HEK293 (cell line): ENCODE measurements at regions not wholly inside any gene's neighbourhood (a gene's known extent, or its start where the extent isn't known, plus 50 kb on each side); places are given as distances from the start of the nearest gene placed in this dataset.

Experiments used
- CTCF ChIA-PET: fragments of 350-600 bp; formaldehyde crosslinking; extraction: SDS; loops from one replicate; lab custom pipeline; 2021; ENCODE audit warnings: antibody characterized with exemption; lab: Yijun Ruan, JAX
- POLR2A ChIA-PET: fragments of 300-600 bp; formaldehyde crosslinking; extraction: SDS; loops from one replicate; lab custom pipeline; 2020; ENCODE audit warnings: antibody characterized with exemption, inconsistent platforms; lab: Yijun Ruan, JAX
- H3K27ac ChIP-seq: fragments of 200-500 bp; sonication (Bioruptor generic); 2 replicates; pipeline ENCODE4 v1.5.1; 2014; ENCODE audit warnings: low read depth, low read length, control low read depth, inconsistent platforms; ENCODE audit errors: extremely low read depth
- H3K36me3 ChIP-seq, 2 experiments: fragments of 200-500 bp in 1 of 2; sonication (Bioruptor generic) in 1 of 2; 1 replicate in 1 of 2; 2 replicates in 1 of 2; pipeline ENCODE4 v1.5.1; 2014 to 2017; ENCODE audit warnings: inconsistent platforms in 2 of 2, low read length in 2 of 2; ENCODE audit not compliant: control insufficient read depth in 2 of 2, insufficient read depth in 1 of 2
- H3K4me1 ChIP-seq: fragments of 200-500 bp; sonication (Bioruptor generic); 2 replicates; pipeline ENCODE4 v1.5.1; 2014; ENCODE audit warnings: mild to moderate bottlenecking, low read length, inconsistent platforms; ENCODE audit not compliant: control insufficient read depth, insufficient read depth
- H3K4me3 ChIP-seq: 2 replicates; pipeline ENCODE4 v1.5.1; 2011; ENCODE audit warnings: low read depth, mild to moderate bottlenecking, control low read depth, low read length, moderate library complexity
- H3K9me3 ChIP-seq: fragments of 200-500 bp; sonication (Bioruptor generic); 2 replicates; pipeline ENCODE4 v1.5.1; 2014; ENCODE audit warnings: low read depth, low read length, inconsistent platforms; ENCODE audit not compliant: control insufficient read depth, insufficient read depth
- FEZF1 ChIP-seq: fragments of 450-650 bp; formaldehyde crosslinking; IDR thresholded peaks from 2 replicates; pipeline ENCODE4 v1.5.1; 2016; ENCODE audit warnings: missing biosample characterization, missing genetic modification characterization
- SP2 ChIP-seq: fragments of 450-650 bp; formaldehyde crosslinking; IDR thresholded peaks from 2 replicates; pipeline ENCODE4 v1.5.1; 2016; ENCODE audit warnings: missing biosample characterization, missing genetic modification characterization
- ZFP37 ChIP-seq: fragments of 450-650 bp; formaldehyde crosslinking; IDR thresholded peaks from 2 replicates; pipeline ENCODE4 v1.5.1; 2016; ENCODE audit warnings: missing biosample characterization, missing genetic modification characterization
- ZNF2 ChIP-seq: fragments of 450-650 bp; formaldehyde crosslinking; IDR thresholded peaks from 2 replicates; pipeline ENCODE4 v1.5.1; 2016; ENCODE audit warnings: missing biosample characterization, missing genetic modification characterization
- ZNF302 ChIP-seq: fragments of 450-650 bp; formaldehyde crosslinking; IDR thresholded peaks from 2 replicates; pipeline ENCODE4 v1.5.1; 2016; ENCODE audit warnings: missing biosample characterization, missing genetic modification characterization, low read depth
- ZNF416 ChIP-seq: fragments of 450-650 bp; formaldehyde crosslinking; IDR thresholded peaks from 2 replicates; pipeline ENCODE4 v1.5.1; 2016; ENCODE audit warnings: missing biosample characterization, missing genetic modification characterization
- ZNF48 ChIP-seq: fragments of 450-650 bp; formaldehyde crosslinking; IDR thresholded peaks from 2 replicates; pipeline ENCODE4 v1.5.1; 2016; ENCODE audit warnings: missing biosample characterization, missing genetic modification characterization
- ZNF549 ChIP-seq: fragments of 450-650 bp; IDR thresholded peaks from 2 replicates; pipeline ENCODE4 v1.5.1; 2018; ENCODE audit warnings: missing biosample characterization, missing genetic modification characterization, mild to moderate bottlenecking, inconsistent platforms, moderate library complexity
- ZNF555 ChIP-seq: fragments of 450-650 bp; formaldehyde crosslinking; conservative IDR thresholded peaks from 2 replicates; pipeline ENCODE4 v1.5.1; 2017; ENCODE audit warnings: missing biosample characterization, mild to moderate bottlenecking, missing genetic modification characterization, inconsistent platforms
- ZNF768 ChIP-seq: fragments of 450-650 bp; formaldehyde crosslinking; IDR thresholded peaks from 2 replicates; pipeline ENCODE4 v1.5.1; 2018; ENCODE audit warnings: missing biosample characterization, mild to moderate bottlenecking, missing genetic modification characterization
- ZNF776 ChIP-seq: fragments of 450-650 bp; formaldehyde crosslinking; IDR thresholded peaks from 2 replicates; pipeline ENCODE4 v1.5.0; 2017; ENCODE audit warnings: missing biosample characterization, missing genetic modification characterization, borderline replicate concordance
- ZNF837 ChIP-seq: fragments of 450-650 bp; formaldehyde crosslinking; IDR thresholded peaks from 2 replicates; pipeline ENCODE4 v1.5.1; 2016; ENCODE audit warnings: missing biosample characterization, missing genetic modification characterization
- TF ChIP-seq, protein P1 (sequence below): fragments of 450-650 bp; formaldehyde crosslinking; IDR thresholded peaks from 2 replicates; pipeline ENCODE4 v1.5.1; 2017; ENCODE audit warnings: missing biosample characterization, missing genetic modification characterization
- TF ChIP-seq, protein P2 (sequence below): fragments of 450-650 bp; formaldehyde crosslinking; IDR thresholded peaks from 2 replicates; pipeline ENCODE4 v1.5.1; 2016; ENCODE audit warnings: missing biosample characterization, missing genetic modification characterization
- TF ChIP-seq, protein P3 (sequence below): fragments of 450-650 bp; IDR thresholded peaks from 2 replicates; pipeline ENCODE4 v1.5.1; 2018; ENCODE audit warnings: missing biosample characterization, mild to moderate bottlenecking, missing genetic modification characterization
- TF ChIP-seq, protein P4 (sequence below): fragments of 450-650 bp; formaldehyde crosslinking; IDR thresholded peaks from 2 replicates; pipeline ENCODE4 v1.5.1; 2016; ENCODE audit warnings: missing biosample characterization, missing genetic modification characterization
- TF ChIP-seq, protein P5 (sequence below): fragments of 450-650 bp; formaldehyde crosslinking; IDR thresholded peaks from 2 replicates; pipeline ENCODE4 v1.5.1; 2016; ENCODE audit warnings: missing biosample characterization, missing genetic modification characterization
- TF ChIP-seq, protein P6 (sequence below): fragments of 450-650 bp; formaldehyde crosslinking; IDR thresholded peaks from 2 replicates; pipeline ENCODE4 v1.5.1; 2016; ENCODE audit warnings: missing biosample characterization, missing genetic modification characterization
- TF ChIP-seq, protein P7 (sequence below): fragments of 450-650 bp; formaldehyde crosslinking; IDR thresholded peaks from 2 replicates; pipeline ENCODE4 v1.5.1; 2016; ENCODE audit warnings: missing biosample characterization, missing genetic modification characterization

DNA sequence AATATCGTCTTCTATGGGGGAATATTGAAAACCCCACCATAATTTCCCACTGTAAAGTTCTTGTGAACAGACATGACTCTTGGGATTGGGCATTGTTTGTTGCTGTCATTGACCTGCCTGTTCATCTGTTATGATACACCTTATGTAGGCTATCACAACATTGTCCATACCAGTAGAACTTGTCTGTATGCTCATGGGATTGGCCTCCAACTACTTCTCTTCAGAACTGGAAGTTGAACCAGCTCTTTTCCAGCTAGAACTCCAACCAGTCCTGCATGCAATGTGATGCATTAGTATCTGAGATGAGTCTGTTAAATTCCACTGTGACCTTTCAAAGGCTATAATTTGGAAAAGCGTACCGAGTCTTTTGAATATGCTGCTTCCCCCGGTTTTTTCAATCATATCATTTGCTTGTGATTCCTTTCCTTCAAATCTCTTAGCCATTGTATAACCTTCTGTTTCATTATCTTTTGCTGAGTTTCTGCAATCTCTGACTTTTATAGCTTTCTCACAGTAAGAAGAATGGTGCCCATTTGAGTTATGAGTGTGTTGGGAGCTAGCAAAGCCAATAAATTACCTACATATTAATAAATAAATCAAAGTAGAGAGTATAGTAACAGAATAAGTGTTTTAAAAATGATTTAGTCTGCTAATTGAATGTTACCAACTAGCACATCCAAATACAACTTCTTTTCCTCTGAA lies 101.9 kb downstream of the PLK2 start (continued):
- TF ChIP-seq ZNF302 (tag by site-specific recombination): no peak
- TF ChIP-seq ZFP37 (tag by site-specific recombination): no peak
- TF ChIP-seq, protein P1, sequence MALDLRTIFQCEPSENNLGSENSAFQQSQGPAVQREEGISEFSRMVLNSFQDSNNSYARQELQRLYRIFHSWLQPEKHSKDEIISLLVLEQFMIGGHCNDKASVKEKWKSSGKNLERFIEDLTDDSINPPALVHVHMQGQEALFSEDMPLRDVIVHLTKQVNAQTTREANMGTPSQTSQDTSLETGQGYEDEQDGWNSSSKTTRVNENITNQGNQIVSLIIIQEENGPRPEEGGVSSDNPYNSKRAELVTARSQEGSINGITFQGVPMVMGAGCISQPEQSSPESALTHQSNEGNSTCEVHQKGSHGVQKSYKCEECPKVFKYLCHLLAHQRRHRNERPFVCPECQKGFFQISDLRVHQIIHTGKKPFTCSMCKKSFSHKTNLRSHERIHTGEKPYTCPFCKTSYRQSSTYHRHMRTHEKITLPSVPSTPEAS: no peak
- TF ChIP-seq ZNF549 (tag by site-specific recombination): no peak
- no peak for TF ChIP-seq ZNF48 (tag by site-specific recombination)
- TF ChIP-seq ZNF416 (tag by site-specific recombination): no peak
- TF ChIP-seq, protein P2, sequence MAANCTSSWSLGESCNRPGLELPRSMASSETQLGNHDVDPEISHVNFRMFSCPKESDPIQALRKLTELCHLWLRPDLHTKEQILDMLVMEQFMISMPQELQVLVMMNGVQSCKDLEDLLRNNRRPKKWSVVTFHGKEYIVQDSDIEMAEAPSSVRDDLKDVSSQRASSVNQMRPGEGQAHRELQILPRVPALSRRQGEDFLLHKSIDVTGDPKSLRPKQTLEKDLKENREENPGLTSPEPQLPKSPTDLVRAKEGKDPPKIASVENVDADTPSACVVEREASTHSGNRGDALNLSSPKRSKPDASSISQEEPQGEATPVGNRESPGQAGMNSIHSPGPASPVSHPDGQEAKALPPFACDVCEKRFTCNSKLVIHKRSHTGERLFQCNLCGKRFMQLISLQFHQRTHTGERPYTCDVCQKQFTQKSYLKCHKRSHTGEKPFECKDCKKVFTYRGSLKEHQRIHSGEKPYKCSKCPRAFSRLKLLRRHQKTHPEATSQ: no peak
- TF ChIP-seq ZNF768 (tag by site-specific recombination): no peak
- TF ChIP-seq, protein P3, sequence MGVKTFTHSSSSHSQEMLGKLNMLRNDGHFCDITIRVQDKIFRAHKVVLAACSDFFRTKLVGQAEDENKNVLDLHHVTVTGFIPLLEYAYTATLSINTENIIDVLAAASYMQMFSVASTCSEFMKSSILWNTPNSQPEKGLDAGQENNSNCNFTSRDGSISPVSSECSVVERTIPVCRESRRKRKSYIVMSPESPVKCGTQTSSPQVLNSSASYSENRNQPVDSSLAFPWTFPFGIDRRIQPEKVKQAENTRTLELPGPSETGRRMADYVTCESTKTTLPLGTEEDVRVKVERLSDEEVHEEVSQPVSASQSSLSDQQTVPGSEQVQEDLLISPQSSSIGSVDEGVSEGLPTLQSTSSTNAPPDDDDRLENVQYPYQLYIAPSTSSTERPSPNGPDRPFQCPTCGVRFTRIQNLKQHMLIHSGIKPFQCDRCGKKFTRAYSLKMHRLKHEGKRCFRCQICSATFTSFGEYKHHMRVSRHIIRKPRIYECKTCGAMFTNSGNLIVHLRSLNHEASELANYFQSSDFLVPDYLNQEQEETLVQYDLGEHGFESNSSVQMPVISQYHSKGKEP: no peak

DNA sequence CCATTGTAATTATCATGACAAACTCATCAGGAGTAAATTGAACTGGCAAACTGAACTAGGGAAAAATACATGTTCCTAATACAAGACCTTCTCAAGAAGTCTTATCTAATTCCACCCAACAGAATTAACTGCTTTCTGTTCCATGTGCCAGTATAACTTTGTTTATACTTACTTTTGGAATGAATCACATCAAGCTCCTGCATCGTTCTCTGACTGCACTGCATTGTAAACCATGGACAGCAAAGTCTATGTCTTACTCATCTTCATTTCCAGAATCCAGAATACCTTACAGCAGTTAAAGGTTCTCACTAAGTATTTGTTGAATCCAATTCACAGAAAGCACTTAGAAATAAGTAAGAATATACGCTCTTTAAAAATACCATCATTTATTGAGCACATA lies 102.8 kb downstream of the PLK2 start:
- POLR2A ChIA-PET: no interaction called here
- H3K4me1 ChIP-seq: no peaks in the 10 kb centered on the region
- TF ChIP-seq, protein P4, sequence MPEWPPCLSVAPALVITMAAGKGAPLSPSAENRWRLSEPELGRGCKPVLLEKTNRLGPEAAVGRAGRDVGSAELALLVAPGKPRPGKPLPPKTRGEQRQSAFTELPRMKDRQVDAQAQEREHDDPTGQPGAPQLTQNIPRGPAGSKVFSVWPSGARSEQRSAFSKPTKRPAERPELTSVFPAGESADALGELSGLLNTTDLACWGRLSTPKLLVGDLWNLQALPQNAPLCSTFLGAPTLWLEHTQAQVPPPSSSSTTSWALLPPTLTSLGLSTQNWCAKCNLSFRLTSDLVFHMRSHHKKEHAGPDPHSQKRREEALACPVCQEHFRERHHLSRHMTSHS: no peak
- TF ChIP-seq FEZF1 (tag by site-specific recombination): no peak
- TF ChIP-seq, protein P5, sequence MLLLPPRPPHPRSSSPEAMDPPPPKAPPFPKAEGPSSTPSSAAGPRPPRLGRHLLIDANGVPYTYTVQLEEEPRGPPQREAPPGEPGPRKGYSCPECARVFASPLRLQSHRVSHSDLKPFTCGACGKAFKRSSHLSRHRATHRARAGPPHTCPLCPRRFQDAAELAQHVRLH (tag by site-specific recombination): no peak
- TF ChIP-seq ZNF555 (tag by site-specific recombination): no peak
- TF ChIP-seq, protein P6, sequence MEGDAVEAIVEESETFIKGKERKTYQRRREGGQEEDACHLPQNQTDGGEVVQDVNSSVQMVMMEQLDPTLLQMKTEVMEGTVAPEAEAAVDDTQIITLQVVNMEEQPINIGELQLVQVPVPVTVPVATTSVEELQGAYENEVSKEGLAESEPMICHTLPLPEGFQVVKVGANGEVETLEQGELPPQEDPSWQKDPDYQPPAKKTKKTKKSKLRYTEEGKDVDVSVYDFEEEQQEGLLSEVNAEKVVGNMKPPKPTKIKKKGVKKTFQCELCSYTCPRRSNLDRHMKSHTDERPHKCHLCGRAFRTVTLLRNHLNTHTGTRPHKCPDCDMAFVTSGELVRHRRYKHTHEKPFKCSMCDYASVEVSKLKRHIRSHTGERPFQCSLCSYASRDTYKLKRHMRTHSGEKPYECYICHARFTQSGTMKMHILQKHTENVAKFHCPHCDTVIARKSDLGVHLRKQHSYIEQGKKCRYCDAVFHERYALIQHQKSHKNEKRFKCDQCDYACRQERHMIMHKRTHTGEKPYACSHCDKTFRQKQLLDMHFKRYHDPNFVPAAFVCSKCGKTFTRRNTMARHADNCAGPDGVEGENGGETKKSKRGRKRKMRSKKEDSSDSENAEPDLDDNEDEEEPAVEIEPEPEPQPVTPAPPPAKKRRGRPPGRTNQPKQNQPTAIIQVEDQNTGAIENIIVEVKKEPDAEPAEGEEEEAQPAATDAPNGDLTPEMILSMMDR (tag by site-specific recombination): no peak
- TF ChIP-seq ZNF776 (tag by site-specific recombination): no peak
- no peak for TF ChIP-seq ZNF2 (tag by site-specific recombination)
- no peak for TF ChIP-seq SP2
- no peak for TF ChIP-seq ZNF837 (tag by site-specific recombination)
- TF ChIP-seq, protein P7, sequence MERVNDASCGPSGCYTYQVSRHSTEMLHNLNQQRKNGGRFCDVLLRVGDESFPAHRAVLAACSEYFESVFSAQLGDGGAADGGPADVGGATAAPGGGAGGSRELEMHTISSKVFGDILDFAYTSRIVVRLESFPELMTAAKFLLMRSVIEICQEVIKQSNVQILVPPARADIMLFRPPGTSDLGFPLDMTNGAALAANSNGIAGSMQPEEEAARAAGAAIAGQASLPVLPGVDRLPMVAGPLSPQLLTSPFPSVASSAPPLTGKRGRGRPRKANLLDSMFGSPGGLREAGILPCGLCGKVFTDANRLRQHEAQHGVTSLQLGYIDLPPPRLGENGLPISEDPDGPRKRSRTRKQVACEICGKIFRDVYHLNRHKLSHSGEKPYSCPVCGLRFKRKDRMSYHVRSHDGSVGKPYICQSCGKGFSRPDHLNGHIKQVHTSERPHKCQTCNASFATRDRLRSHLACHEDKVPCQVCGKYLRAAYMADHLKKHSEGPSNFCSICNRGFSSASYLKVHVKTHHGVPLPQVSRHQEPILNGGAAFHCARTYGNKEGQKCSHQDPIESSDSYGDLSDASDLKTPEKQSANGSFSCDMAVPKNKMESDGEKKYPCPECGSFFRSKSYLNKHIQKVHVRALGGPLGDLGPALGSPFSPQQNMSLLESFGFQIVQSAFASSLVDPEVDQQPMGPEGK: no peak

More for the DNA sequence above, 102.8 kb downstream of the PLK2 start:
- Histone ChIP-seq H3K27ac (no peak overlapping the region), H3K4me3 (no peak overlapping the region), H3K36me3 (no peaks in the 10 kb centered on the region), H3K9me3 (no peaks in the 10 kb centered on the region)
- CTCF ChIA-PET: no interaction called here
